ENCODE measurements at regions not wholly inside any gene's neighbourhood (a gene's known extent, or its start where the extent isn't known, plus 50 kb on each side); places are given as distances from the start of the nearest gene placed in this dataset.

DNA sequence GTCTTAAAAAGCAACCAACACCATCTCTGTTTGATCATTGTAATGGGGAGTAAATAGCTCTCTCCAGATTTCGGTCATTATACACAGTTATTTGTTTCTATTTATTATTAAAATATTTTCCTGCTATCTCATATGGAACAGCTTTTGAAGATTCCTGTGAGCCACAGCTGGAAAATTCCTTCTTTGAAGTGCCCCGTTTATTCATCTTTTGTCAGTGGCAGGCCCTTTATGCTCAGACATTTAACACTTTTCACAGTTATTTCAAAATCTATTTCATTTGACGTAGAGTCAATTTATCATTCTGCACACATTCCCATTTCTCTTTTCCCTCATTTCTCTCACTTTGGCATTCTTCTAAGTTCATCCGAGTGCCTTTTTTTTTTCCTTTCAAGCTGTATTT, 245.9 kb upstream of the ELAC2 start:
- no peaks in the 10 kb centered on the region for H3K4me1 ChIP-seq (ENCODE audit: insufficient read depth, low read length)
- ChIA-PET POLR2A (ENCODE audit: unreplicated experiment) (no interaction called here), CTCF (no interaction called here)
- H3K9me2 ChIP-seq (replicated peaks; ENCODE audit: low read length) = no peaks in the 10 kb centered on the region
- no TSS peak for BruUV-seq (replicated peaks)
- no peaks in the 10 kb centered on the region for H4K20me1 ChIP-seq (ENCODE audit: low read length)
- DNase-seq (no peak), ATAC-seq (no peak)
- H3K9me3 ChIP-seq (ENCODE audit: low read length) = 0 out of 2 replicates have a peak, but pooled peaks cover 5% of the 10 kb centered on the region
- no peak overlapping the region for H3K4me3 ChIP-seq (ENCODE audit: low read length)
- intact Hi-C loops (cut with micrococcal nuclease) = no loop called here
- H3K27me3 ChIP-seq (ENCODE audit: low read length) = peaks cover 44% of the 10 kb centered on the region
- no peak overlapping the region for H3K9ac ChIP-seq (ENCODE audit: low read length)
- H2AFZ ChIP-seq (ENCODE audit: low read length) = no peak overlapping the region
- no peaks in the 10 kb centered on the region for H3K79me2 ChIP-seq (ENCODE audit: low read length)
- TF ChIP-seq EZH2phosphoT487 (IDR thresholded peaks at IDR 0.05; ENCODE audit: borderline replicate concordance, low read length) (no peak), CTCF (conservative IDR thresholded peaks at IDR 0.05; ENCODE audit: low read depth, low read length) (no peak), EZH2 (IDR thresholded peaks at IDR 0.05; ENCODE audit: low read length, unreplicated experiment) (no peak)
- H3F3A ChIP-seq (ENCODE audit: low read length, unreplicated experiment) = no peaks in the 10 kb centered on the region
- no peaks in the 10 kb centered on the region for H3K36me3 ChIP-seq (ENCODE audit: low read depth, low read length)
- no peak overlapping the region for H3K27ac ChIP-seq (ENCODE audit: low read length)
- H3K4me2 ChIP-seq (ENCODE audit: low read length) = no peak overlapping the region

- Histone ChIP-seq H3K9me3 (ENCODE audit: low read length) (no peaks in the 10 kb centered on the region), H3K27me3 (ENCODE audit: low read length) (peaks cover 26% of the 10 kb centered on the region), H4K20me1 (ENCODE audit: low read length) (no peaks in the 10 kb centered on the region), H3K4me3 (ENCODE audit: low read length) (no peak overlapping the region), H3K36me3 (ENCODE audit: low read depth, low read length) (no peaks in the 10 kb centered on the region), H2AFZ (ENCODE audit: low read length) (no peak overlapping the region), H3K27ac (ENCODE audit: low read length) (no peak overlapping the region), H3K79me2 (ENCODE audit: low read length) (no peaks in the 10 kb centered on the region), H3K4me1 (ENCODE audit: insufficient read depth, low read length) (no peaks in the 10 kb centered on the region), H3K4me2 (ENCODE audit: low read length) (no peak overlapping the region), H3K9ac (ENCODE audit: low read length) (no peak overlapping the region), H3K9me2 (replicated peaks; ENCODE audit: low read length) (no peaks in the 10 kb centered on the region), H3F3A (ENCODE audit: low read length, unreplicated experiment) (no peaks in the 10 kb centered on the region)
- ChIA-PET POLR2A (ENCODE audit: unreplicated experiment) (no interaction called here), CTCF (no interaction called here)
- TF ChIP-seq CTCF (conservative IDR thresholded peaks at IDR 0.05; ENCODE audit: low read depth, low read length) (0 out of 2 replicates have a peak, but pooled peaks have one; percentile 18), EZH2 (IDR thresholded peaks at IDR 0.05; ENCODE audit: low read length, unreplicated experiment) (no peak), EZH2phosphoT487 (IDR thresholded peaks at IDR 0.05; ENCODE audit: borderline replicate concordance, low read length) (no peak)
- DNase-seq (no peak), ATAC-seq (no peak)
- BruUV-seq (replicated peaks) = no TSS peak
- intact Hi-C loops (cut with micrococcal nuclease) = no loop called here
Observed at GRCh38 chr17:13256545-13256944, 238.7 kb upstream of the ELAC2 start.

DNA sequence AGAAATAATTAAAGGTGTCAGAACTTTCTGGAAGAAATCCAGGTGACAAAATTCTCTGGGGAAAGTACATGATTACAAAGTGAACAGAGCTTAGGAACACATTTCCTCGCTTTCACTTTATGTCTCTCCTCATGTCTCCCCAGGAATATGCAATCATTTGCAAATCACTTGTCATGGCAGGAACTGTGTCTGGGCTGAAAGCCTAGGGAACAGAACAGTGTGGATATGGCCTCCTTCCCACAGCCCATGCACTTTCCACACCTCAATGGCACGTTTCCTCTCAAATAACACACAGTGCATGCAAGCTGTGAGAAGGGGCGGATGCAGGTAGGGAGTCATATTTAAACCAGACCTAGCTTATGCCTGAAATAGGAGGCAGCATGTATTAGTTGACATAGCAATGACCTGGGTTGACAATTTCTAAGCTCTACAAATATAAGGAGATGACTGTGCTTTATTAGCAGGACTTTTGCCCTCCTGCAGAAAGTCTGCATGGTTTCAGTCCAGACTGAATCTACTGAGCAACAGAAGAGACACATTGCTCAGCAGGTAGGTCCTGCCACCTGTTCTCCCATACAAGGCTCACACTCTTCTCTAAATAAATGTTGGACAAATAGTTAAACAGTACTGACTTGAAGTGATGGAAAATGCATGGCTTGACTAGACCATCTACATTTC, 236.0 kb upstream of the ELAC2 start:
- H3K9me2 ChIP-seq (replicated peaks; ENCODE audit: low read length) = no peaks in the 10 kb centered on the region
- no peaks in the 10 kb centered on the region for H3K4me1 ChIP-seq (ENCODE audit: insufficient read depth, low read length)
- H3K9ac ChIP-seq (ENCODE audit: low read length) = no peak overlapping the region
- no peaks in the 10 kb centered on the region for H4K20me1 ChIP-seq (ENCODE audit: low read length)
- TF ChIP-seq EZH2 (IDR thresholded peaks at IDR 0.05; ENCODE audit: low read length, unreplicated experiment) = no peak
- TF ChIP-seq EZH2phosphoT487 (IDR thresholded peaks at IDR 0.05; ENCODE audit: borderline replicate concordance, low read length) = no peak
- TF ChIP-seq CTCF (conservative IDR thresholded peaks at IDR 0.05; ENCODE audit: low read depth, low read length) = no peak
- no TSS peak for BruUV-seq (replicated peaks)
- peaks cover 21% of the 10 kb centered on the region for H3K27me3 ChIP-seq (ENCODE audit: low read length)
- H3K9me3 ChIP-seq (ENCODE audit: low read length) = no peaks in the 10 kb centered on the region
- intact Hi-C loops (cut with micrococcal nuclease) = no loop called here
- CTCF ChIA-PET = no interaction called here
- DNase-seq (no peak), ATAC-seq (no peak)
- no peaks in the 10 kb centered on the region for H3F3A ChIP-seq (ENCODE audit: low read length, unreplicated experiment)
- H3K79me2 ChIP-seq (ENCODE audit: low read length) = no peaks in the 10 kb centered on the region
- POLR2A ChIA-PET (ENCODE audit: unreplicated experiment) = no interaction called here
- no peak overlapping the region for H3K4me2 ChIP-seq (ENCODE audit: low read length)
- H2AFZ ChIP-seq (ENCODE audit: low read length) = no peak overlapping the region
- no peaks in the 10 kb centered on the region for H3K36me3 ChIP-seq (ENCODE audit: low read depth, low read length)
- no peak overlapping the region for H3K27ac ChIP-seq (ENCODE audit: low read length)
- H3K4me3 ChIP-seq (ENCODE audit: low read length) = no peak overlapping the region
